ENCODE measurements at regions not wholly inside any gene's neighbourhood (a gene's known extent, or its start where the extent isn't known, plus 50 kb on each side); places are given as distances from the start of the nearest gene placed in this dataset.
"Not testable (repeated sequence)": the region's sequence is repeated elsewhere in the genome, so short reads cannot be mapped to it uniquely, and the experiment has no call there.

- DNase-seq = no peak
- Histone ChIP-seq H3K27me3 (replicated peaks in 1 of 4; ENCODE audit: control extremely low read depth in 1 of 4, control insufficient read depth in 3 of 4, insufficient read depth in 4 of 4, low read length in 3 of 4) (no peaks in the 10 kb centered on the region), H3K79me2 (ENCODE audit: control insufficient read depth, insufficient read depth, low read length) (no peaks in the 10 kb centered on the region), H2AFZ (ENCODE audit: insufficient read depth, low read depth, low read length, poor library complexity, severe bottlenecking) (no peak overlapping the region), H3K9ac (ENCODE audit: low read length) (no peak overlapping the region), H3K4me2 (replicated peaks; ENCODE audit: low read depth, low read length, poor library complexity, severe bottlenecking) (no peak overlapping the region), H3K36me3 (replicated peaks in 1 of 2; ENCODE audit: control extremely low read depth in 1 of 2, control insufficient read depth in 1 of 2, extremely low read depth in 1 of 2, insufficient read depth in 2 of 2, low read length in 1 of 2) (no peaks in the 10 kb centered on the region), H3K4me3 (ENCODE audit: control extremely low read depth in 1 of 5, extremely low read depth in 1 of 5, insufficient read depth in 1 of 5, low read depth in 2 of 5, low read length in 4 of 5) (no peak overlapping the region), H4K20me1 (ENCODE audit: control insufficient read depth, insufficient read depth, low read length, poor library complexity, severe bottlenecking) (no peaks in the 10 kb centered on the region), H3K27ac (ENCODE audit: low read length in 2 of 2) (no peak overlapping the region), H3K4me1 (ENCODE audit: control insufficient read depth in 2 of 2, insufficient read depth in 2 of 2, low read length in 2 of 2) (no peaks in the 10 kb centered on the region), H3K9me3 (ENCODE audit: control extremely low read depth in 1 of 3, control insufficient read depth in 2 of 3, insufficient read depth in 1 of 3, low read length in 2 of 3) (no peaks in the 10 kb centered on the region)
- intact Hi-C loops (cut with micrococcal nuclease) = no loop called here
- TF ChIP-seq CTCF (IDR thresholded peaks at IDR 0.05) (no peak), EZH2 (IDR thresholded peaks at IDR 0.05; ENCODE audit: borderline replicate concordance, insufficient read depth, low read depth, low read length, poor library complexity, severe bottlenecking) (no peak)
- no peak overlapping the region for H3K27ac Mint-ChIP-seq
- ChIA-PET CTCF (no interaction called here), POLR2A (no interaction called here)
- H3K27me3 Mint-ChIP-seq = no peaks in the 10 kb centered on the region
- no peak for ATAC-seq (ENCODE audit: low read depth)
- H3K4me3 Mint-ChIP-seq = no peak overlapping the region
- H3K4me1 Mint-ChIP-seq = no peaks in the 10 kb centered on the region
- no peaks in the 10 kb centered on the region for H3K9me3 Mint-ChIP-seq (ENCODE audit: insufficient read depth)
- no CpG with 5 or more reads among the region's 3 CpGs for whole genome bisulfite sequencing (ENCODE audit: insufficient coverage)
Observed at GRCh38 chrX:88170553-88170952, 576.5 kb upstream of the CPXCR1 start.

DNA sequence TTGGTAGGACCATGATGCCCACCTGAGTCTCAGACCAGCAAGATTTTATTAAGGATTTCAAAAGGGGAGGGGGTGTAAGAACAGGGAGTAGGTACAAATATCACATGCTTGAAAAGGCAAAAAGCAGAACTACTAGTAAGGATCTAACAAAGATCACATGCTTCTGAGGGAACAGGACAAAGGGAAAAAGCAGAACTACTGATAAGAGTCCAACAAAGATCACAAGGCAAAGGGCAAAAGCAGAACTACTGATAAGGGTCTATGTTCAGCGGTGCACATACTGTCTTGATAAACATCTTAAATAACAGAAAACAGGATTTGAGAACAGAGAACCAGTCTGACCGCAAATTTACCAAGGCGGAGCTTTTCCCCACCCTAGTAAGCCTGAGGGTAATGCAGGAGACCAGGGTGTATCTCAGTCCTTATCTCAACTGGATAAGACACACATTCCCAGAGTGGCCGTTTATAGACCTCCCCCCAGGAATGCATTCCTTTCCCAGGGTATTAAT, 573.0 kb upstream of the CPXCR1 start:
- ATAC-seq (ENCODE audit: low read depth); intact Hi-C loops (cut with micrococcal nuclease); H3K4me2 ChIP-seq (replicated peaks; ENCODE audit: low read depth, low read length, poor library complexity, severe bottlenecking); H3K27me3 Mint-ChIP-seq; H3K27me3 ChIP-seq (replicated peaks in 1 of 4; ENCODE audit: control extremely low read depth in 1 of 4, control insufficient read depth in 3 of 4, insufficient read depth in 4 of 4, low read length in 3 of 4); H2AFZ ChIP-seq (ENCODE audit: insufficient read depth, low read depth, low read length, poor library complexity, severe bottlenecking); H3K9ac ChIP-seq (ENCODE audit: low read length); H3K4me3 Mint-ChIP-seq; H3K79me2 ChIP-seq (ENCODE audit: control insufficient read depth, insufficient read depth, low read length); CTCF ChIA-PET; H3K4me1 ChIP-seq (ENCODE audit: control insufficient read depth in 2 of 2, insufficient read depth in 2 of 2, low read length in 2 of 2); H4K20me1 ChIP-seq (ENCODE audit: control insufficient read depth, insufficient read depth, low read length, poor library complexity, severe bottlenecking); H3K9me3 Mint-ChIP-seq (ENCODE audit: insufficient read depth); H3K4me1 Mint-ChIP-seq; H3K9me3 ChIP-seq (ENCODE audit: control extremely low read depth in 1 of 3, control insufficient read depth in 2 of 3, insufficient read depth in 1 of 3, low read length in 2 of 3); H3K4me3 ChIP-seq (ENCODE audit: control extremely low read depth in 1 of 5, extremely low read depth in 1 of 5, insufficient read depth in 1 of 5, low read depth in 2 of 5, low read length in 4 of 5); H3K27ac Mint-ChIP-seq; POLR2A ChIA-PET; H3K27ac ChIP-seq (ENCODE audit: low read length in 2 of 2); H3K36me3 ChIP-seq (replicated peaks in 1 of 2; ENCODE audit: control extremely low read depth in 1 of 2, control insufficient read depth in 1 of 2, extremely low read depth in 1 of 2, insufficient read depth in 2 of 2, low read length in 1 of 2); DNase-seq: not testable (repeated sequence)
- 100% methylated on average over 1 of the region's 4 CpGs for WGBS (ENCODE audit: insufficient coverage)
